Endothelial cell of hepatic sinusoid (primary cell): ENCODE measurements at regions not wholly inside any gene's neighbourhood (a gene's known extent, or its start where the extent isn't known, plus 50 kb on each side); places are given as distances from the start of the nearest gene placed in this dataset.
"Not testable (repeated sequence)": the region's sequence is repeated elsewhere in the genome, so short reads cannot be mapped to it uniquely, and the experiment has no call there.

Experiments used
- in situ Hi-C: cut with HindIII; loops from 2 replicates; pipeline ENCODE4 v1.10.0; 2017; ENCODE audit warnings: low sequenced_read_pairs

- in situ Hi-C loops, result no loop called here
Observed at GRCh38 chr7:49579408-49579807, 194.0 kb upstream of the VWC2 start.

GRCh38 chr7:49580000-49580399 lies 193.4 kb upstream of the VWC2 start:
- in situ Hi-C loops, result no loop called here

GRCh38 chr7:49580761-49581160 lies 192.7 kb upstream of the VWC2 start:
- in situ Hi-C loops, result no loop called here

GRCh38 chr7:49583440-49583839 lies 190.0 kb upstream of the VWC2 start:
- in situ Hi-C loops, result no loop called here

DNA sequence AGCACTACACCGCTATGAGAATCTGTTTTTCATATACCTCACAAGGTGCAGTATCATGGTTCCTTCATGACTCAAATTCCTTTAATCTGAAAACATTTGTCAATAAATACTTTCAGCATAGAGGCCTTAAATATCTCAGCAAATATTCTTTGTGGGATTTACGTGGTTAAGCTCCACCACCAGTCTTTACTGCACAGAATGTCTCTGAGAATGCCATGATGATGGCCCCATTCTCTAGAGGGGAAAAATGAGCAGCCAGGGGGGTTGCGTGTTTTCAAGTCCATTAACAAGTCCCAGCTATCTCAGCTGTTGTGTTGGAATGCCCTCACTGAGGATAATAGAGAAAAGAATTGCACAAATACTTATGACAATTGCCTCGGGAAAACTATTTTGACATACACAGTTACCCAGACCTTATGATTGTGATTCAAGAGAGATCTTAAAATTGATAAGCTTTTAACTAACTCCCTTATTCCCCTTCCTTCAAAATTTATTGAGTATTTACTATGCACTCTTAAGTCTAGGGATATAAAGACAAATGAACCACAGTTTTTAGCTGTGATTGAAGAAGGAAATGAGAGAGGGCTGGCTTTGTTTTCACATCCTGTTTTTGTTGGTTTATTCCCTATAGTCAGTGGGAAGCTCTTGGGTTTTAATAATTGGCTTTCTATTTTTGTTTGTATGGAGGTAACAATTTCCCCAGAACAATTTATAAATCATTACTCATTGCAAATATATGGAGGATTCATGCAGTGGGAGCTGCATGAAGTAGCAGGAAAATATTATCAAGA lies 176.5 kb upstream of the VWC2 start:
- in situ Hi-C loops, result no loop called here

GRCh38 chr7:49597805-49598204 lies 175.6 kb upstream of the VWC2 start:
- in situ Hi-C loops, result no loop called here

DNA sequence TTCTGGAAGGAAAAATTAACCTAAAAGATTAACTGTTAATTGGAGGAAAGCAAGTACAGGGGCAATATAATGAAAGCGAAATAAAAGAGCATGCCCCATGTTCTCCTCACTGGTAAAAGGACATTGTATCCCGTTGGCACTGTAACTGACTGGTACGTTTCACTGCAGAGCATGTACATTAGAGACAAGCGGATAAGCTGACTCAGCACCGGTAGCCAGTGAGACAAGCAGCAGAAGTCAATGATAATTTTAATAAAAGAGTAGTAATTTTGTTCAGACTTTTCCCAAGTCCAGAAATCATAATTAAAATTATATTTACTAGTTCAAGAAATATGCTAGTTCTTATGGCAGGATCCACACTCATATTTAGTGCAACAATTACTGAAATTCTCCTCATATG lies 161.5 kb upstream of the VWC2 start:
- in situ Hi-C loops, result no loop called here

DNA sequence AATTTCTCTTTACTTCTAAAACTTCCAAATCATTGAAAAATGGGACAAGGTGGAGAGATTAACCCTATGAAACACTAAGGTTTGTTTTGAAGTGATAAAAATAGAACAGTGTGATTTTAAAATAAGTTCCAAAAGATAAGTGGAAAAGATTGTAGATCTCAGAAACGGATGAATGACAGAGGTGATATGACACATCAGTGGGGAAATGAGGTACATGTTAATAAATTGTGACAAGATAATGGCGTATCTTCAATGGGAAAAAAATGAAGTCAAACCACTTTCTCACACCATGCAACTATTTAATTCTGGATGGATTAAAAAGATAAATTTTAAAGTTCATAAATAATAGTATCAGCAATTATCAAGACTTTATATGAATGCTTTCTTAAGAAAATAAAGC lies 159.7 kb upstream of the VWC2 start:
- in situ Hi-C loops, result no loop called here

DNA sequence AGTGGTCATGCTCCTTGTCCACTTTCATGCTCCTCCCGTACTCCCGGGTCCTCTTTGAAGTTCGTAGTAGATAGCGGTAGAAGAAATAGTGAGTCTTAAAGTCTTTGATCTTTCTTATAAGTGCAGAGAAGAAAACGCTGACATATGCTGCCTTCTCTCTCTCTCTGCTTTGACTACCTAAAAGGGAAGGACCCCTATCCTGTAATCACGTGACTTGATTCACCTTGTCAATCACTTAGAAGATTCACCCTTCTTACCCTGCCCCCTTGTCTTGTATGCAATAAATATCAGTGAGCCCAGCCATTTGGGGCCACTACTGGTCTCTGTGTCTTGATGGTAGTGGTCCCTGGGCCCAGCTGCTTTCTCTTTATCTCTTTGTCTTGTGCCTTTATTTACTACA lies 158.5 kb upstream of the VWC2 start:
- in situ Hi-C loops, result not testable (repeated sequence)

DNA sequence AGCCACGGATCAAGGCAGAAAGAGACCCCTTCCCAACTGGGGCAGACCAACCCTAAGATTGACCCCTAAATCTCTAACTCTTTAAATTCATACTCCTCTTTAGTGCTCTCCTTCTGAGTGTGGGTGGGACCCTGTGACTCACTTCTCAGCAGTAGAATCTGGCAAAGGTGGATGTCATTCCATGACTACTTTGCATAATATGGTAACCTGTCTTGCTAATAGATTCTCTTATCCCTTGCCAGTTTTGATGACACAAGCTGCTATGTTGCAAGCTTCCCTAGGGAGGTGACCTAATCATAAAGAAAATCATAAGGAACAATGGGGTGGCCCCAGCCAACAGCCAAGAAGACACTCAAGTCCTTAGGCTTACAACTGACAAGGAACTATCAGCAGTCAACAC lies 155.4 kb upstream of the VWC2 start:
- in situ Hi-C loops, result no loop called here

GRCh38 chr7:49623943-49624342 lies 149.5 kb upstream of the VWC2 start:
- in situ Hi-C loops, result no loop called here

DNA sequence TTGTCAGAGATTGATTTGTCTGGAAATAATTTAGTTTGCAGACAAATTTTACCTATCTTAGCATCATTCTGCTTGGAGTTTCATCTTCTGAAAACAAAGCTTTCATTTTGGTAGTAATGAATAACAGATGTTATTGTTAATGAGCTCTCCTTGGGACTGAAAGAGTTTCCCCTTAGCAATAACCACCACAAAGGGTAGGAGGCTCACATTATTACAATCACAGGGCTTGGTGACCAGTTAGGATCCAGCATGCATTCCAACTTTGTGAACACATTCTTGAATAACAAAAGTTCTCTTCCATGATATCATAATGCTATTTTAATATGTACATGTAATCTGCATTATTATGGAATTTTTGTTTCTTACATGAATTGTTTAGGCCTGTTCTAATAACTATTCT lies 148.8 kb upstream of the VWC2 start:
- in situ Hi-C loops, result no loop called here

DNA sequence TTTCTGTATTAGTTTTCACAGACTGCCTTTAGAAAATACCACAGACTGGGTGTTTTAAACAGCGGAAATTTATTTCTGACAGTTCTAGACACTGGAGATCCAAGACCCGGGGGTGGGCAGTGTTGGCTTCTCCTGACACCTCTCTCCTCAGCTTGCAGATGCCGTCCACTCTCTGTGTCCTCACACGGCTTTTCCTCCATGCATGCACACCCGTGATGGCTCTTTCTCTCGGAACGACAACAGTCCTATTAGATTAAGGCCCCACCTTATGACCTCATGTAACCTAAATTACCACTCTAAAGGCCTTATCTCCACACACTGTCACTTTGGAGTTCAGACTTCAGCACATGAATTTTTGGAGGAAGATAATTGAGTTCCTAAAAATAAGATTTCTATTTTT lies 142.9 kb upstream of the VWC2 start:
- in situ Hi-C loops, result no loop called here

- in situ Hi-C loops, result no loop called here
Observed at GRCh38 chr7:49631071-49631815, 142.2 kb upstream of the VWC2 start.

- in situ Hi-C loops, result no loop called here
Observed at GRCh38 chr7:49631960-49632359, 141.5 kb upstream of the VWC2 start.

GRCh38 chr7:49635800-49636199 lies 137.6 kb upstream of the VWC2 start:
- in situ Hi-C loops, result no loop called here

GRCh38 chr7:49636400-49636799 lies 137.0 kb upstream of the VWC2 start:
- in situ Hi-C loops, result no loop called here

DNA sequence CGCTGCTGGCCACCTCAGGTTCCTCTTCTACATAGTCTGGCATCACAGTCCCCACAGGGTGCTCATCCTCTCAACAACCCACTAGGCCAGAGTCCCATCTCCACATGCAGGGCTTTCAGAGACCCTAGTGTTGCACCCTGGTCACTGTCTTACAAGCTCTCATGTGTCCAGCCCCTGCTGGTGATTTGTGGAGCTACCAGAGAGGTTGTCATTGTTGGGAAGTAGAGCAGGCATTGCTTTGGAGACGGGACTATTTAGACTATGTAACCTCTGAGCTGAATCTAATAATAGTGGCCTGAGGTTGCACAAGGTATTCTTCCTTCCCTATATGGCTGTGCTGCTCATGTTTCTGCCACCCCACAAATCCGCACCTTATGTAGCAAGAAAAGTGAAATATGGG lies 135.3 kb upstream of the VWC2 start:
- in situ Hi-C loops, result no loop called here

- in situ Hi-C loops, result no loop called here
Observed at GRCh38 chr7:49639068-49639593, 134.3 kb upstream of the VWC2 start.

DNA sequence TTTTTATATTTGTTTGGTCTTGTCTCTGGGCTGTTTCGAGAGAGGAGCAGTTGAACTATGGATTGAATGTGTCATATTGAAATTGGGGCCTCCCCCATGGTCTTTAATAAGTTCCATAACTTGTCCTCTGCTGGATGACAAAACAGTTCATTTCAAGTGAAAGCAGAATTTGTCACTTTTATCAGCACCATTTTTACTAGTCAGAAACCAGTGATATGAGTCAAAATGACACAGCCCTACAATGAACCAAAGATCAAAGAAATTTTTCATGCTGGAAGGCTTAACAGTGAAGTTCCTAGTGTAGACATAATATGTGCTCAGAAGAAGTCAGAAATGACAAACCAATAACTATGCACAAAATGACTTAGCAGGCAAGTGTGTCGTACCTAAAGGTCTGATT lies 133.6 kb upstream of the VWC2 start:
- in situ Hi-C loops, result no loop called here

DNA sequence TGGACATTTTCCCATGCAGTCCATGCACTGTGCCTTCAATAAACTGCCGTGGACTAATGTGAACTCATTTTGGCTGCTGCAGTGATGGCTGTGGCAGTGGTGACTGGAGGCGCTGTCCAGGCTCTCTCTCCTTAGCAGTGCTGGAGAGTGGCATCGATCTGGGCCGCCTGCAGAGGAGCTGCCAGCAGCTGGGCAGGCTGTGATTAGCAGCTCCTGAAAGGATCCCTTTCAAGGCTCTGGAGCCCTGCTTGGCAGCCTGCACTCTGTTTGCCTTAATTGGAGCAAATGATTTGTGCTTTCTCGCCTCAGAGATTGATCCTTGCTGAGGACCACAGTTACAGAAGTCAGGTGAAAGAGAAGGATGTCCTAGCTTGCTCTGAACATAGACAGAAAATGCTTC lies 130.1 kb upstream of the VWC2 start:
- in situ Hi-C loops, result no loop called here

DNA sequence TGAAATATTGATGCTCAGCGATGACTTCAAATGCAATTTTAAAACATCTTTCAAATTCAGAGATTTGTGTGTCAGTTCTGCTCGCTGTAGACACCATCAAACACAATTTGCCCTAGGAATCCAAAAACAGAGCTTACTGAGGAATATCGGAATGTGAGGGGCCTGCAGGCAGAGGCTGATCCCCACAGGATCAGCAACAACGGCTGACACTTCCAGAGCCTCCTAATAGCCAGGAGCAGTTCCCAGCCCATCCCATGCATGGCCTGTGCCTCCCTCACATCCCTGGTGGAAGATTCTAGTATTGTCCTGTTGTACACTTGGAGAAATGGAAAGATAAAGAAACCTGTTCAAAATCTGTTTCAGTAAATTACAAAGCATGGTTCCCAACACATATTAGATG lies 129.7 kb upstream of the VWC2 start:
- in situ Hi-C loops, result no loop called here
